BLaER1 treated with 17β-estradiol and CSF1 and Interleukin-3, amounts not matched to agents 10 nM and 100 nM (cell line): ENCODE measurements at regions not wholly inside any gene's neighbourhood (a gene's known extent, or its start where the extent isn't known, plus 50 kb on each side); places are given as distances from the start of the nearest gene placed in this dataset.

Experiments used
- H3K27ac ChIP-seq, 11 experiments: shearing (Covaris generic); formaldehyde crosslinking; 2 replicates each; pipeline ENCODE4 v1.8.1; 2022
- H3K27me3 ChIP-seq, 11 experiments: shearing (Covaris generic); formaldehyde crosslinking; 2 replicates each; pipeline ENCODE4 v1.8.1; 2022
- H3K36me3 ChIP-seq, 11 experiments: shearing (Covaris generic); formaldehyde crosslinking; 2 replicates each; pipeline ENCODE4 v1.8.1; 2022
- H3K4me1 ChIP-seq, 10 experiments: shearing (Covaris generic); formaldehyde crosslinking; 2 replicates each; pipeline ENCODE4 v1.8.1; 2022
- H3K4me2 ChIP-seq, 11 experiments: shearing (Covaris generic); formaldehyde crosslinking; 2 replicates each; pipeline ENCODE4 v1.8.1; 2022
- H3K4me3 ChIP-seq, 10 experiments: shearing (Covaris generic); formaldehyde crosslinking; 2 replicates each; pipeline ENCODE4 v1.8.1; 2022
- H3K9ac ChIP-seq, 11 experiments: shearing (Covaris generic); formaldehyde crosslinking; 2 replicates each; pipeline ENCODE4 v1.8.1; 2022
- H3K9me3 ChIP-seq, 11 experiments: shearing (Covaris generic); formaldehyde crosslinking; replicated peaks in 1 of 11; 2 replicates each; pipeline ENCODE4 v1.8.1; 2022
- H4K20me1 ChIP-seq, 11 experiments: shearing (Covaris generic); formaldehyde crosslinking; 2 replicates each; pipeline ENCODE4 v1.8.1; 2022
- Cebpa-rat ChIP-seq, 11 experiments: shearing (Covaris generic); IDR thresholded peaks; 2 replicates each; pipeline ENCODE4 v1.8.1; 2022

DNA sequence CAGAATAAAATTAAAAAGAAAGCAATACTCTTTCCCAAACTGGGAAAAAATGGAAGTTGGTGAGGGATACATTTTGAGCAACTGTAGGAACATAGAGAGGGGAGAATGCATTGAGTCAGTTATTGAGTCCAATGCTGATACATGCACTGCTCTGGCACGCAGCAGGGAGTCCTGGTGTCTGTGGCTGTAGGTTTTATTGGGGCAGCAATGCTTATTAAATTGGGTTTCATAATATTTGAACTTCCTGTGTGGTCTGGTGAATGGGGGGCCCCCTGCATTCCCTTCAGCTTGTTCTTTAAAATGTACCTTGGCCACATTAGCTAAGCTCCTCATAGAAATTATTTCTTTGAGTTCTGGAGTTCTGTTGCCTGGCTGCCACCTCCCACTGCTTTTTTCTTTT, 125.2 kb upstream of the ELAC2 start:
- no peaks in the 10 kb centered on the region for H3K27me3 ChIP-seq
- H3K36me3 ChIP-seq = no peaks in the 10 kb centered on the region
- no peaks in the 10 kb centered on the region for H4K20me1 ChIP-seq
- H3K9ac ChIP-seq = no peak overlapping the region
- H3K4me3 ChIP-seq = no peak overlapping the region
- no peak overlapping the region for H3K4me2 ChIP-seq
- TF ChIP-seq Cebpa-rat (IDR thresholded peaks at IDR 0.05) = no peak
- peaks cover 22 to 31% (median 25%) of the 10 kb centered on the region in 11 experiments for H3K9me3 ChIP-seq
- no peaks in the 10 kb centered on the region for H3K4me1 ChIP-seq
- no peak overlapping the region for H3K27ac ChIP-seq

DNA sequence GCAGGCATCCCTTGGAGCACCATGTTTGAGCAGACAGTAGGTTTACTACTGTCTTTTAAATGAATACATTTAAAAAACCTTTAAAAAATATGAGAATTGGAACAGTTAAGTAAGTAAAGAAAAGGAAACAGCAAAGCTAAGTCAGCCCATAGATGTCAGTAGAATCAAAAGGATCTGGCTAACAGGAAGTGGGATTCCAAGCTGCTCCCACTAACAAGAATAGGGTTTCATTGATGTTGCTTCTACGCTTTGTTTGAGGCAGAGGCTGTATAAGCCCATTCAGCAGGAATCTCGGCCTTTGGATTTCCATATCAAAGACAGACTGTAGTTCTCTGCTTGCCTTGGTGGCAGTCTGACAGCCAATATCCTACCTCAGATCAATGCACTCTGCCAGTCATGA, 122.9 kb upstream of the ELAC2 start:
- TF ChIP-seq Cebpa-rat (IDR thresholded peaks at IDR 0.05) = no peak
- Histone ChIP-seq H3K4me3 (no peak overlapping the region), H3K36me3 (no peaks in the 10 kb centered on the region), H3K4me2 (no peak overlapping the region), H3K27ac (no peak overlapping the region), H3K9me3 (peaks cover 25 to 40% (median 35%) of the 10 kb centered on the region in 11 experiments), H3K27me3 (no peaks in the 10 kb centered on the region), H3K9ac (no peak overlapping the region), H3K4me1 (no peaks in the 10 kb centered on the region), H4K20me1 (no peaks in the 10 kb centered on the region)

DNA sequence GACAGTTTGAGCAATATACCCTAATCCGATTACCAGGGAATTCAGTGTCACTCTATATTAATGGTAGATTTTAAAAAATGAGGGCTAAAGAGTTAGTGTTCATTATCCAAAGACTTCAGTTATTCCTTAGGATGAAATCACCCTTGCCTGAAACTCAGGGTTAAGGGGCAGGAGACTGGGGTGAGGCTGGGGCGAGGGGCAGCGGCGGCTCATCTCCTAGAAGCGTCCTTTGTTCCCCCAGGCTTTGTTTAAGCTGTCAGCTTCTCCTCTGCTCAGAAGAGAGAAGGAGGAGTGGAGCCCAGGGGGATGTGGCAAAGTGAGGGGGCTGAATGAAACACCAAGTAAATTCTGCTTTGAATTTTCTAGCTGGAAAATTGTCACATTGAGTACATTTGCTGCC, 117.7 kb upstream of the ELAC2 start:
- no peak overlapping the region for H3K27ac ChIP-seq
- no peak for TF ChIP-seq Cebpa-rat (IDR thresholded peaks at IDR 0.05)
- H3K4me1 ChIP-seq = no peaks in the 10 kb centered on the region
- no peak overlapping the region for H3K4me3 ChIP-seq
- no peaks in the 10 kb centered on the region for H3K36me3 ChIP-seq
- H3K9ac ChIP-seq = no peak overlapping the region
- H3K4me2 ChIP-seq = no peak overlapping the region
- no peaks in the 10 kb centered on the region for H4K20me1 ChIP-seq
- H3K9me3 ChIP-seq = peaks cover 25 to 40% (median 33%) of the 10 kb centered on the region in 11 experiments
- no peaks in the 10 kb centered on the region for H3K27me3 ChIP-seq

DNA sequence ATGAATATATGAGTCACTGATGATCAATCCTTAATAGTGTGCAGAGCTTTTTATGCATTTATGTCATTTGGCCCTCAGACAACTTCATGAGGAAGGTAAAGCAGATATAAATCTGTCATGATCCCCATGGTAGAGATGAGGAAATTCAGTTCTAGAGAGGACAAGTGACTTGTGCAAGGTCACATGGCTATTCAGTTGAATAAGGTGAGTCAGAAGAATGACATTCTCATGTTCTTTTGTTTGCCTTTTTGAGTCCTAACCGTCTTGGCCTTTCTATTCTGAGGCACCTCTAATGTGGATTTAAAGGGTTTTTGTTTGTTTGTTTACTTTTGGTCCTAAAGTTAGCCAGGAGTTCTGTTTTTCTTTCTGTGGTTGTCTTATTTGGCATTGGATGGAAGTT, 116.2 kb upstream of the ELAC2 start:
- Histone ChIP-seq H3K27me3 (no peaks in the 10 kb centered on the region), H3K27ac (no peak overlapping the region), H3K9ac (no peak overlapping the region), H3K36me3 (no peaks in the 10 kb centered on the region), H4K20me1 (no peaks in the 10 kb centered on the region), H3K4me3 (no peak overlapping the region), H3K4me2 (no peak overlapping the region), H3K4me1 (no peaks in the 10 kb centered on the region), H3K9me3 (peaks cover 14 to 26% (median 21%) of the 10 kb centered on the region in 11 experiments)
- TF ChIP-seq Cebpa-rat (IDR thresholded peaks at IDR 0.05) = no peak

- TF ChIP-seq Cebpa-rat (IDR thresholded peaks at IDR 0.05) = no peak
- Histone ChIP-seq H3K4me1 (no peaks in the 10 kb centered on the region), H3K9ac (no peak overlapping the region), H4K20me1 (no peaks in the 10 kb centered on the region), H3K4me3 (no peak overlapping the region), H3K27me3 (no peaks in the 10 kb centered on the region), H3K36me3 (no peaks in the 10 kb centered on the region), H3K4me2 (no peak overlapping the region), H3K9me3 (0 out of 22 replicates have a peak, but pooled peaks cover 0 to under 1% (median 0%) of the 10 kb centered on the region in 11 experiments), H3K27ac (no peak overlapping the region)
Measured at GRCh38 chr17:13131225-13131624, 113.4 kb upstream of the ELAC2 start.

DNA sequence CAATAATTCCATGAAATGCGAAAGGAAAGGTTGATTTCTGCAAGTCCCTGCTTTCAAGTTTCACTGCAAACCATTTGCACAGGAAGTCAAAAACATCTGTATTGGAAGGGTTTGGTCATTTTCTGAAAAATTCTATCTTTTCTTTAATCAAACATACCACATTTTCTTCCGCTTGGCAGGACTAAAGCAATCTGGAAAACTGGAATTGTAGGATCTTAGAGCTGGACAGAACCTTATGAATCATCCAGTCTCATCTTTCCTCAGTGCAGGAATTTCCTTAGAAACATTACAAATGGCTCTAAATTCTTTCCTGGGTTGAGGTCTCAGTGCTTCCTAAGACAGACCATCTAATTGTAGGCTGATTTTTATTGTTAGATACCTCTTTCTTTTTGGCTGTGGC, 111.5 kb upstream of the ELAC2 start:
- H4K20me1 ChIP-seq = no peaks in the 10 kb centered on the region
- H3K9me3 ChIP-seq = no peaks in the 10 kb centered on the region
- H3K27ac ChIP-seq = no peak overlapping the region
- no peaks in the 10 kb centered on the region for H3K36me3 ChIP-seq
- no peak overlapping the region for H3K4me2 ChIP-seq
- H3K4me1 ChIP-seq = no peaks in the 10 kb centered on the region
- TF ChIP-seq Cebpa-rat (IDR thresholded peaks at IDR 0.05) = no peak
- H3K4me3 ChIP-seq = no peak overlapping the region
- no peak overlapping the region for H3K9ac ChIP-seq
- H3K27me3 ChIP-seq = no peaks in the 10 kb centered on the region

GRCh38 chr17:13128676-13129075, 110.8 kb upstream of the ELAC2 start:
- Histone ChIP-seq H3K4me2 (no peak overlapping the region), H3K27me3 (no peaks in the 10 kb centered on the region), H3K9ac (no peak overlapping the region), H3K4me1 (no peaks in the 10 kb centered on the region), H3K27ac (no peak overlapping the region), H3K9me3 (no peaks in the 10 kb centered on the region), H3K4me3 (no peak overlapping the region), H4K20me1 (no peaks in the 10 kb centered on the region), H3K36me3 (no peaks in the 10 kb centered on the region)
- TF ChIP-seq Cebpa-rat (IDR thresholded peaks at IDR 0.05) = no peak

- no peak for TF ChIP-seq Cebpa-rat (IDR thresholded peaks at IDR 0.05)
- Histone ChIP-seq H3K4me1 (no peaks in the 10 kb centered on the region), H3K27ac (no peak overlapping the region)
Measured at GRCh38 chr17:13127921-13128602, 110.2 kb upstream of the ELAC2 start.

DNA sequence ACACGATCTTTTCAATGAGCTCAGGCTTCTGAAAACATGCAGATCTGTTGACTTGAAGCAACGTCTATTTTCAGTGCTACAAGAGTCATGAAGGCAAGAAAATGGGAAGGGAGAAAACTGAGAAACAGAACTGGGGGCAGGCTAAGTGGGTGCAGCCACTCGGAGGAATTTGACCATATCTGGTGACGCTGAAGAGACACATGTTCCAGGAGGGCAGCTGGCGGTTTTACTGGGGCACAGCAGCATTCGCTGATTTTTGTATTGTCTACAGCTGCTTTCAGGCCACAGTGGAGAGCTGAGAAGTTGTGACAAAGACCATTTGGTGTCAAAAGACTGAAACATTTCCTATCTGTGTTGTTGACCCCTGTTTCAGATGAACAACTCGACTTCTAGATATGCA, 103.0 kb upstream of the ELAC2 start:
- Histone ChIP-seq H3K4me3 (no peak overlapping the region), H3K4me1 (no peaks in the 10 kb centered on the region), H3K27me3 (no peaks in the 10 kb centered on the region), H3K9ac (no peak overlapping the region), H3K4me2 (no peak overlapping the region), H3K9me3 (no peaks in the 10 kb centered on the region), H3K36me3 (no peaks in the 10 kb centered on the region), H4K20me1 (no peaks in the 10 kb centered on the region), H3K27ac (no peak overlapping the region)
- TF ChIP-seq Cebpa-rat (IDR thresholded peaks at IDR 0.05) = no peak

More at GRCh38 chr17:13127921-13128602, 110.2 kb upstream of the ELAC2 start:
- Histone ChIP-seq H3K4me2 (no peak overlapping the region), H3K9me3 (no peaks in the 10 kb centered on the region), H4K20me1 (no peaks in the 10 kb centered on the region), H3K9ac (no peak overlapping the region), H3K36me3 (no peaks in the 10 kb centered on the region), H3K27me3 (no peaks in the 10 kb centered on the region), H3K4me3 (no peak overlapping the region)

DNA sequence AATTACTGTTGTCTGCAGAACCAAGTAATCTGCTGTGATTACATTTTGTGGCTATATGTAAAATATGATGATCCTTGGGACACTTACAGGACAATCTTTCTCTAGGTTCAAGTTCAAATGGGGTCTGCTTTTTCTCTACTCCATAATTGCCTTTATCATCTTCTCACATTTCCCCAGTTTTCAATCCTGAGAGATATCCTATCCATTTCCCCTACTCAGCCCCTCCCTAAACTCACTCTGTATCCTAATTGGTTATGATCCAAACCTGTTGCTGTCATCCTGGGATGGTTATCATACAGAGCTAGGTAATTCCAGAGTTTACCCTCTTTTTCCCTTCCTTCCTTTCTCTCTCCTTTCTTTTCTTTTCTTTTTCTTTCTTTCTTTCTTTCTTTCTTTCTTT, 100.5 kb upstream of the ELAC2 start:
- no peaks in the 10 kb centered on the region for H3K27me3 ChIP-seq

More for the DNA sequence above, 100.5 kb upstream of the ELAC2 start:
- Histone ChIP-seq H3K9me3 (no peaks in the 10 kb centered on the region), H3K4me3 (no peak overlapping the region), H3K36me3 (no peaks in the 10 kb centered on the region), H3K9ac (no peak overlapping the region), H4K20me1 (no peaks in the 10 kb centered on the region), H3K4me2 (no peak overlapping the region), H3K4me1 (no peaks in the 10 kb centered on the region), H3K27ac (no peak overlapping the region)
- no peak for TF ChIP-seq Cebpa-rat (IDR thresholded peaks at IDR 0.05)
